SHP77 (cell line): ENCODE measurements at regions not wholly inside any gene's neighbourhood (a gene's known extent, or its start where the extent isn't known, plus 50 kb on each side); places are given as distances from the start of the nearest gene placed in this dataset.

ENCODE experiments used
- DNase-seq, 2 experiments: peaks; one replicate each; lab custom pipeline; 2025; lab: John Stamatoyannopoulos, UW

DNA sequence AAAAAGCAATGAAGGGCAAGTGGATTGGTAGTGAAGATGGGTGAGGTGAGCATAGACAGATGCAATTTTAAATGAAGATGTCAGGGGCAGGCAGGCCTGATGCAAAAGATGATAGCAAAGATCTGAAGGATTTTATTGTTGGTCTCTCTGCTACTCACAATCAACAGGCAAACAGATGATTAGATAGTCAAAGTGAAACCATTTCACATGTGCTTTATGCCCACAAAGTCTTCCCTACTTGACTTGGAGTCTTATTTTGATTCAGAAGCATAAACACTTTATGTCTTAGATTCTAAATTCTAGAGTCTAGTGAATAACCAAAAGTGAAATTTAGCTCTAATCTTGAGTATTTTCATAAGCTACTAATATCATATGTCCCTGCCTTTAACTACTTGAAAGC is 153.8 kb upstream of the HNRNPA3 start:
- DNase-seq, result no peak

GRCh38 chr2:177059293-177059692 is 153.3 kb upstream of the HNRNPA3 start:
- no peak for DNase-seq

DNA sequence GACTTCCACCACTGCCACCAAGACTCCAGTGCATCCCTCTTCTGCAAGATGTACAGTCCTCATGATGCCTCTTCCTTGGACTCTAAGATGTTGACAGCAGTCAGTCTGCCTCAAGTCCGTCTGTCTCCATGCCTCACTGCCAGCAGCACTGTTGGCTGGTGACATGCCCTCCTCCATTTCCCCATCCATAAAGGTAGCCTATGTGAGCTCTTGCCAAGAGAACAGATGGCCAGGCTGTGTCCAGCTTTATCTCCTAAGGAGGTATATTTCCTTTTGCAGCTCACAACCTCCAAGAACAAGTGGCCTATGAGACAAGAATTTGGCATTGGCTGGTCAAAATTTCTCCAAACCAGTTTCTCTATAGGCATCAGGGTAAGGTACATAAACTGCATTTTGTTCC is 149.3 kb upstream of the HNRNPA3 start:
- DNase-seq, result no peak

- DNase-seq, result no peak
Observed at GRCh38 chr2:177064422-177064821, 148.2 kb upstream of the HNRNPA3 start.

DNA sequence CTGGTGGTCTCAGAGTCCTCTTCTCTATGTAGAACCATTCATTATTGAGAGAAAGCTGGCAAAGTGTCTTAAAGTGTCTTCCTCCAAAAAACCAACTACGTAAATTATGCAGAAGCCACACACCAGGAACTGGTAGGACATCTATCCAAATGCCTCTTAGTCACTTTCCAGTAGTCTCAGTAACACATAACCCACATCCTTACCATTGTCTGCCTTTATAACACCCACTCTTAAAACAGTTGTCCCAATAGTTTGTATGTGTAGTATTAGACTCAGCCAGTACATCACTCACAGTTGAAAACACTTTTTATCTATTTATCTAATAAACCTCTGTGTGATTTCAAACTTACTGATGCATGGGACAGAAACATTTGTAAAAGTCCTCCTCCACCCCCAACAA is 143.6 kb upstream of the HNRNPA3 start:
- DNase-seq, result no peak

GRCh38 chr2:177072090-177072489 is 140.5 kb upstream of the HNRNPA3 start:
- DNase-seq, result no peak

- no peak for DNase-seq
Observed at GRCh38 chr2:177073611-177074010, 139.0 kb upstream of the HNRNPA3 start.

- DNase-seq, result no peak
Observed at GRCh38 chr2:177074099-177074710, 138.4 kb upstream of the HNRNPA3 start.

DNA sequence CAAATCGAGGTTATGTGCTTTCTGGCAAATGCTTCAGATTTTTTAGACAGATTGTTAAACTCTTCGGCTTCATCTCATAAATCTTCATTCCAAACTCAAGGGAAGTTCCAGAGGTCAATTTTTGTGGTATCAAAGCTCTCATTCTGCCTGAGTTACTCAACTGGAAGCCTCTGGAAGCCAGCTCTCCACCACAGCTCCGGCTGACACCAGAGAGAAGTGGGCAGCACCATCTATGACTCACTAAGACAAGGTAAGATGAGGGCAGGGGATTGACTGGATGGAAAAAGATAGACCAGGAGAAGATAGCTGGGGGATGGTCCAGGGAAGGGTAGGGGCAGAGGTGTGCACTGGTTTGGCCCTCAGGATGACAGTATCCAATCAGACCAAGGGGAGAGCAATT is 137.3 kb upstream of the HNRNPA3 start:
- no peak for DNase-seq

- no peak for DNase-seq
Observed at GRCh38 chr2:177076636-177077179, 135.9 kb upstream of the HNRNPA3 start.

GRCh38 chr2:177077778-177078177 is 134.8 kb upstream of the HNRNPA3 start:
- DNase-seq, result no peak

- no peak for DNase-seq
Observed at GRCh38 chr2:177078416-177078815, 134.2 kb upstream of the HNRNPA3 start.

GRCh38 chr2:177078855-177079254 is 133.7 kb upstream of the HNRNPA3 start:
- no peak for DNase-seq

- DNase-seq, result no peak
Observed at GRCh38 chr2:177080746-177081284, 131.8 kb upstream of the HNRNPA3 start.

DNA sequence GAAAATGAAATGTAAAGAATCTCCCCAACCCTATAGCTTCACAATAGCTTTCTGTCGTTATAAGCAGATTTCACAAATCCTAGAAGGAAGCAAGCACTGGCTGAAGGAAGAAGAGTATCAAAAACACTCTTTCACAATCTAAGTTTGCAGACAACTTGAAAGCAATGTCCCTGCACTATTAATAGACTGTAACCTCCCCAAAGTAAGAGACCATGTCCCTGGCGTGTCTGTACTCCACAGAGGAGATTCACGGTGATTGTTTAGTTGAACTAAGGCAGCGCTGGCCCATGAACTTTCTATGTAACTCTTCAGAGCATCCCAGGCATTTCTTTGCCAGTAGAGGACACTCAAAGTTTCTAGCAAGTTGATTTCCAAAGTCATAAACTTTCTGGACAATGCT is 128.0 kb upstream of the HNRNPA3 start:
- no peak for DNase-seq

GRCh38 chr2:177088529-177088928 is 124.1 kb upstream of the HNRNPA3 start:
- no peak for DNase-seq

DNA sequence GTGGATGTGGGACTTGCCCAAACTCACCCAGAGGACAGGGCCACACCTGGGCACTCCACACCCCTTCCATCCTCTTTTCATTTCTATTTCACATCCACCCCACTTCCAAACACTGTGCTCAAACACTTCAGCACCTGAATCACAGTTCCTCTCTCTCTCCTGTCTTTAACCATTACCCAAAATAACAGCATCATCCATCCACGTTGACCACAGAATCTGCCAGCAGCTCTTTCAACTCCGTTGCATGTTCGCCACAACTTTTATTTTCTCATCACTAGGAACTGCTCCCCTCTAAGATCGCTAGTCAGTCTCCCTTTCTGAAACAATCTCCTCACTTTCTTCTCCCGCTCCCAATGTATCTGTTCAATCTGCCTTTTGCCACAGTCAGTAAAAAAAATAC is 121.6 kb upstream of the HNRNPA3 start:
- no peak for DNase-seq

DNA sequence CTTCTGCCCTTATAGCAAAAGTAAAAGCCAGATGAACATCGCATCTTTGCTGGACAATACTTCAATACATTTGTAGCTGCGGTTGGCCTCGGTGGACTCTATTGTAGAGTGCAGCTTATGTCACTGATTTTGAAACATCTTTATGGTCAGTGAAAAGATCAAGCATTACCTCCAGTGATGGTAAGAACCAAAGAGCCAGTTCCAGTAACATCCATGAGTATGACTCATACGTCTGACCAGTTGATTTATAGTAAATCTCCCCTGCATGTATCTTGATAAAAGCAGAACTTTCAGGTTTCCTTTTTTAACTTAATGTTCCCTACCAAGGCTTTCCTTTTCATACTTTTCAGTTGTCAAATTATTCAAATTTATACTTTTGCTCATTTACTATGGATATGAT is 119.2 kb upstream of the HNRNPA3 start:
- DNase-seq, result no peak

GRCh38 chr2:177098001-177098613 is 114.5 kb upstream of the HNRNPA3 start:
- DNase-seq, result no peak

GRCh38 chr2:177101930-177102329 is 110.7 kb upstream of the HNRNPA3 start:
- DNase-seq, result no peak

GRCh38 chr2:177106212-177106611 is 106.4 kb upstream of the HNRNPA3 start:
- DNase-seq, result no peak

- DNase-seq, result no peak
Observed at GRCh38 chr2:177108890-177109289, 103.7 kb upstream of the HNRNPA3 start.

GRCh38 chr2:177114712-177115111 is 97.9 kb upstream of the HNRNPA3 start:
- no peak for DNase-seq

DNA sequence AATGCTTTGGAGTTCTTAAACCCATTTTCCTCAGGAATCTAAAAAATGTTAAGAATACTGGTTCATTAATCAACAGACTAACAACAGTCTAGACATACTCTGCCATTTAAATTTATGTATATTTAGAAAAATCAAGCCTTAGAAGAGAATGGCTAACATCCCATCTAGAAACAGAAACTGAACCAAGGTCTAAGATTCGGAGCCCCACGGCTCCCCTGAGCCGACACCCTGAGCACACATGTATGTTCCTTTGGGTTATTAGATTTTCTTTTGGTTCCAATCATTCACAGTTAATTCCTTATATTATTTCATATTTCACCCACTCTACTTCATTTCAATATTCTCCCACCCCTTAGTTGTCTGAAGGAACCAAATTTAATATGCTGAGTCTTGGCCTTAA is 94.8 kb upstream of the HNRNPA3 start:
- DNase-seq, result no peak
